Stomach (tissue), 8 donors: ENCODE measurements at regions not wholly inside any gene's neighbourhood (a gene's known extent, or its start where the extent isn't known, plus 50 kb on each side); places are given as distances from the start of the nearest gene placed in this dataset.
A peak's percentile ranks its signal among the peaks of the same experiment; 100 is the strongest.

ENCODE experiments used
- DNase-seq, 2 donors: peaks; one replicate each; pipeline versions ENCODE4 v3.0.0 to v3.0.0-alpha.2; 2013 to 2019
- H3K27ac ChIP-seq, 5 donors: fragments of 200-600 bp in 4 of 5; sonication (generic) in 4 of 5; one replicate each; pipeline ENCODE4 v1.5.1; 2013 to 2019; ENCODE audit warnings: mild to moderate bottlenecking in 1 of 5, moderate library complexity in 1 of 5
- H3K27me3 ChIP-seq, 3 donors: fragments of 200-600 bp; sonication (generic); one replicate each; pipeline ENCODE4 v1.5.1; 2017 to 2019; ENCODE audit warnings: mixed run types in 1 of 3
- H3K36me3 ChIP-seq, 4 donors: fragments of 200-600 bp; sonication (generic); 1 replicate in 3 of 4; 2 replicates in 1 of 4; pipeline ENCODE4 v1.5.1; 2016 to 2019
- H3K4me1 ChIP-seq, 4 donors: fragments of 200-600 bp; sonication (generic); one replicate each; pipeline ENCODE4 v1.5.1; 2016 to 2019
- H3K4me3 ChIP-seq, 4 donors: fragments of 200-600 bp; sonication (generic) in 3 of 4; one replicate each; pipeline ENCODE4 v1.5.1; 2016 to 2019; ENCODE audit warnings: mild to moderate bottlenecking in 1 of 4
- H3K9me3 ChIP-seq, 4 donors: fragments of 200-600 bp; sonication (generic); one replicate each; pipeline ENCODE4 v1.5.1; 2016 to 2019
- EP300 ChIP-seq: sonication (generic); formaldehyde crosslinking; IDR thresholded peaks from one replicate; pipeline ENCODE4 v1.6.1; 2017; ENCODE audit warnings: antibody characterized with exemption
- POLR2A ChIP-seq, 4 donors: fragments of 450-650 bp; IDR thresholded peaks; one replicate each; pipeline ENCODE4 v1.6.1; 2016; ENCODE audit warnings: antibody characterized with exemption in 4 of 4, control low read depth in 2 of 4, mild to moderate bottlenecking in 1 of 4, moderate library complexity in 1 of 4
- POLR2AphosphoS5 ChIP-seq, 3 donors: sonication (generic); formaldehyde crosslinking; IDR thresholded peaks; one replicate each; pipeline ENCODE4 v1.6.1; 2016; ENCODE audit warnings: antibody characterized with exemption in 3 of 3
- WGBS, 5 donors: extraction: QIAGEN DNeasy Blood & Tissue Kit in 3 of 5; methylation state at CpG; one replicate each; pipeline versions ENCODE4 v1.1.5 to v1.1.7; 2013 to 2018; 5-methylcytosine and 5-hydroxymethylcytosine counted together
- intact Hi-C: fragments of 100-400 bp; cut with DNase I; formaldehyde crosslinking; loops from one replicate; pipeline ENCODE4 v1.15.1; 2023; ENCODE audit warnings: low total_unique reads
- TF ChIP-seq, protein P1 (sequence below), 7 experiments: fragments of 450-650 bp in 4 of 7; fragments of 200-600 bp in 3 of 7; sonication (generic) in 3 of 7; IDR thresholded peaks; one replicate each; pipeline ENCODE4 v1.5.1; 2016 to 2019; ENCODE audit warnings: antibody characterized with exemption in 7 of 7, control low read depth in 2 of 7, mild to moderate bottlenecking in 1 of 7
- donor health status: healthy with polysubstance abuse.
- donor health status: Bipolar disorder and iron deficiency.
- donor health status: healthy.

DNA sequence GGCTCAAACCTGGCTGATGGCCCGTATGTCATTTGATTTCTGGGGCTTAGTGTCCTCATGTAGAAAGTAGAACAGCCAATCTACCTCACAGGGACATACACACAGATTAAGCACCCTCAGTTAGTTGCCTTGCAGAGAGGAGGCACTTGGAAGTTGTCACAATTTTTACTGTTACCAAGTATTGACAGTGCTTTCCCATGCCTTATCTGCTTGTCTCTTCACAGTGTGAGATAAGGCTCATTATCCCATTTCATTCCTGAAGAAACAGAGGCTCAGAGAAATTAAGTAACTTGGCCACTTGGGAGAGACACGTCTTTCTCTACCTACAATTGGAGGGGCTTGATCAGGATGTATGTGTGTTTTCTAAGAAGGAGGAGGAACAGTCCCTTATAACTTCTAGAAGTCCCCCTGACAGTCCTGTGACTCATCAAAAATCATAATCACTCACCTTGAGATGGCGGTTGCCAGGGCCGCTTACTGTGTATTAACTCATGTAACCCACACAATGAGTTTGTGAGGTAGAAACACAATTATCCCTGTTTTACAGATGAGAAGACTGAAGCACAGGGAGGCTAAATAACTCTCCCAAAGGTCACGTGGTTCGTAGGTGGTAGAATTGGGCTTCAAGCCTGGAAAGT, 56.9 kb upstream of the LHX1 start:
- peaks cover 0 to 87% (median 30%) of the 10 kb centered on the region in 3 donors for H3K27me3 ChIP-seq
- TF ChIP-seq POLR2A (IDR thresholded peaks at IDR 0.05), result no peak
- no peak for TF ChIP-seq POLR2AphosphoS5 (IDR thresholded peaks at IDR 0.05)
- TF ChIP-seq, protein P1, sequence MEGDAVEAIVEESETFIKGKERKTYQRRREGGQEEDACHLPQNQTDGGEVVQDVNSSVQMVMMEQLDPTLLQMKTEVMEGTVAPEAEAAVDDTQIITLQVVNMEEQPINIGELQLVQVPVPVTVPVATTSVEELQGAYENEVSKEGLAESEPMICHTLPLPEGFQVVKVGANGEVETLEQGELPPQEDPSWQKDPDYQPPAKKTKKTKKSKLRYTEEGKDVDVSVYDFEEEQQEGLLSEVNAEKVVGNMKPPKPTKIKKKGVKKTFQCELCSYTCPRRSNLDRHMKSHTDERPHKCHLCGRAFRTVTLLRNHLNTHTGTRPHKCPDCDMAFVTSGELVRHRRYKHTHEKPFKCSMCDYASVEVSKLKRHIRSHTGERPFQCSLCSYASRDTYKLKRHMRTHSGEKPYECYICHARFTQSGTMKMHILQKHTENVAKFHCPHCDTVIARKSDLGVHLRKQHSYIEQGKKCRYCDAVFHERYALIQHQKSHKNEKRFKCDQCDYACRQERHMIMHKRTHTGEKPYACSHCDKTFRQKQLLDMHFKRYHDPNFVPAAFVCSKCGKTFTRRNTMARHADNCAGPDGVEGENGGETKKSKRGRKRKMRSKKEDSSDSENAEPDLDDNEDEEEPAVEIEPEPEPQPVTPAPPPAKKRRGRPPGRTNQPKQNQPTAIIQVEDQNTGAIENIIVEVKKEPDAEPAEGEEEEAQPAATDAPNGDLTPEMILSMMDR (IDR thresholded peaks at IDR 0.05), result no peak
- no peak for TF ChIP-seq EP300
- WGBS, 5 donors, result 69 to 77% (median 70%) methylated on average over 6 of the region's 6 CpGs
- H3K4me3 ChIP-seq, result no peak overlapping the region
- intact Hi-C loops, result no loop called here
- peaks cover 0 to 16% (median 11%) of the 10 kb centered on the region in 4 donors for H3K9me3 ChIP-seq
- DNase-seq, result no peak
- no peaks in the 10 kb centered on the region for H3K36me3 ChIP-seq
- H3K27ac ChIP-seq, result no peak overlapping the region
- peaks cover 0 to 7% (median 3%) of the 10 kb centered on the region in 4 donors for H3K4me1 ChIP-seq

- Histone ChIP-seq H3K27me3 (peaks cover 0 to 92% (median 33%) of the 10 kb centered on the region in 3 donors), H3K4me3 (no peak overlapping the region), H3K4me1 (peaks cover 0 to 7% (median 3%) of the 10 kb centered on the region in 4 donors), H3K27ac (no peak overlapping the region), H3K9me3 (peaks cover 0 to 16% (median 11%) of the 10 kb centered on the region in 4 donors), H3K36me3 (no peaks in the 10 kb centered on the region)
- TF ChIP-seq EP300, result no peak
- TF ChIP-seq, protein P1 (IDR thresholded peaks at IDR 0.05), result no peak
- TF ChIP-seq POLR2A (IDR thresholded peaks at IDR 0.05), result no peak
- TF ChIP-seq POLR2AphosphoS5 (IDR thresholded peaks at IDR 0.05), result no peak
- intact Hi-C loops, result no loop called here
- no peak for DNase-seq
Measured at GRCh38 chr17:36881323-36881722, 56.0 kb upstream of the LHX1 start.

- Histone ChIP-seq H3K4me3 (no peak overlapping the region), H3K36me3 (no peaks in the 10 kb centered on the region), H3K9me3 (peaks cover 0 to 16% (median 11%) of the 10 kb centered on the region in 4 donors), H3K27me3 (peaks cover 0 to 83% (median 33%) of the 10 kb centered on the region in 3 donors), H3K4me1 (peaks cover 0 to 7% (median 3%) of the 10 kb centered on the region in 4 donors), H3K27ac (no peak overlapping the region)
- WGBS, 5 donors, result 9 to 24% (median 14%) methylated on average over 20 to 27 of the region's 27 CpGs
- intact Hi-C loops, result no loop called here
- DNase-seq, result peak in 1 of 2 donors; percentile 13
- no peak for TF ChIP-seq EP300
- TF ChIP-seq, protein P1 (IDR thresholded peaks at IDR 0.05), result no peak
- no peak for TF ChIP-seq POLR2AphosphoS5 (IDR thresholded peaks at IDR 0.05)
- no peak for TF ChIP-seq POLR2A (IDR thresholded peaks at IDR 0.05)
Measured at GRCh38 chr17:36884495-36885152, 52.7 kb upstream of the LHX1 start.

DNA sequence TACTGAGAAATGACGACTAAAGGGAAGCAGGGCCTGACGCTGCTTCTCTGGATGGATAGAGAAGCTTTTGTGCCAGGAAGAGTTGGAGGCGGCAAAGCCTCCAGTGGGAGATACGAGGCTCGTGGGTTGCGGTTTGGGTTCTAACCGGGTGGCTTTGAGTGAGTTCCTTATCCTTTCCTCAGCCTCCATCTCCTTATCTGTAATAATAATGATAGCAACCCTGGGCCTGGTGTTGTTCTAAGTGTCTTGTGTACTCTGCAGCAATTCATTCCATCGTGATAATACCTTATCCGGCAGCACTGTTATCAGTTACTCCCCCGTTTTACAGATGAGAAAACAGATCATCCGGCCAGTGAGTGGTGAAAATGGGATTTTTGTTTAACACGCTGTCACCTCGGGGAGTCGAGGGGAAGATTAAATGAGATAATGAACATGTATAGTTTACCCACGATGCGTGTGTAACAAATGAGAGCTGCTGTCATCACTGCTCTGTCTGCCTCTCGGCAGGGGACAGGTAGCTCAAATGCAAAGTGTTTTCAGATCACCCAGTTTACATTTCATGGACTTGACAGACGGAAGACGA, 52.0 kb upstream of the LHX1 start:
- DNase-seq, result peak in 1 of 2 donors; percentile 16
- intact Hi-C loops, result no loop called here
- peaks cover 0 to 83% (median 29%) of the 10 kb centered on the region in 3 donors for H3K27me3 ChIP-seq
- no peak overlapping the region for H3K27ac ChIP-seq
- no peak overlapping the region for H3K4me3 ChIP-seq
- WGBS, 5 donors, result 25 to 41% (median 36%) methylated on average over 19 of the region's 19 CpGs
- H3K9me3 ChIP-seq, result peaks cover 0 to 16% (median 11%) of the 10 kb centered on the region in 4 donors
- H3K4me1 ChIP-seq, result peaks cover 0 to 7% (median 3%) of the 10 kb centered on the region in 4 donors
- no peaks in the 10 kb centered on the region for H3K36me3 ChIP-seq
- TF ChIP-seq EP300, result no peak
- no peak for TF ChIP-seq POLR2AphosphoS5 (IDR thresholded peaks at IDR 0.05)
